Ovary (tissue), 3 donors: ENCODE measurements at regions not wholly inside any gene's neighbourhood (a gene's known extent, or its start where the extent isn't known, plus 50 kb on each side); places are given as distances from the start of the nearest gene placed in this dataset.

Experiments used
- CTCF ChIP-seq, 3 donors: fragments of 450-650 bp in 2 of 3; fragments of 200-600 bp in 1 of 3; IDR thresholded peaks; one replicate each; pipeline versions ENCODE4 v1.5.1 to v1.8.0; 2016 to 2022; ENCODE audit warnings: antibody characterized with exemption in 3 of 3, mild to moderate bottlenecking in 1 of 3
- EP300 ChIP-seq: sonication (generic); formaldehyde crosslinking; IDR thresholded peaks from one replicate; pipeline ENCODE4 v1.6.1; 2017; ENCODE audit warnings: antibody characterized with exemption
- POLR2A ChIP-seq: fragments of 450-650 bp; IDR thresholded peaks from one replicate; pipeline ENCODE4 v1.6.1; 2017; ENCODE audit warnings: antibody characterized with exemption, mild to moderate bottlenecking, moderate library complexity
- donor health status: DM: no; HTN: no; CAD: no.

DNA sequence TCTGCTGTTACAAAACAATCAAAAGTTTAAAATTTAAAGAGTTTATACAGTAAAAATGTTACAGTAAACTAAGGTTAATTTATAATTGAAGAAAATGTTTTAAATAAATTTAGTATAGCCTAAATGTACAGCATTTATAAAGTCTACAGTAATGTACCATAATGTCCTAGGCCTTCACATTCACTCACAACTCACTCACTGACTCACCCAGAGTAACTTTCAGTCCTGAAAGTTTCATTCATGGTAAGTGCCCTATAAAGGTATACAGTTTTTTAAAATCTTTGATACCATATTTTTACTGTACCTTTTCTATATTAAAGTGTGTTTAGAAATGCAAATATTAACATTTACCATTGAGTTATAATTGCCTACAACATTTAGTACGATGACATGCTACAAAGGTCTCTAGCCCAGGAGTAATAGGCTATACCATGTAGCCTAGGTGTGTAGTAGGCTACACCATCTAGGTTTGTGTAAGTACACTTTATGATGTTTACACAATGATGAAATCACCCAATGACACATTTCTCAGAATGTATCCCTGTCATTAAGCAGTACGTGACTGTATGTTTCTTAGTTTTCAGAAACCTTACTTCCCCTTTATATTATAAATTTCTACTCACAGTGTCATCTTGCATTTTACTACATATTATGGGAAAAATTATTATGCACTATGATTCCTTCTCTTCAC lies 320.8 kb downstream of the ADAM29 start:
- no peak for TF ChIP-seq CTCF (IDR thresholded peaks at IDR 0.05)
- no peak for TF ChIP-seq POLR2A
- TF ChIP-seq EP300 = no peak
